ELF-1 (cell line): ENCODE measurements at regions not wholly inside any gene's neighbourhood (a gene's known extent, or its start where the extent isn't known, plus 50 kb on each side); places are given as distances from the start of the nearest gene placed in this dataset.

Experiments used
- DNase-seq: peaks from one replicate; pipeline ENCODE4 v3.0.0-alpha.2; 2016; ENCODE audit warnings: low read depth, low spot score

DNA sequence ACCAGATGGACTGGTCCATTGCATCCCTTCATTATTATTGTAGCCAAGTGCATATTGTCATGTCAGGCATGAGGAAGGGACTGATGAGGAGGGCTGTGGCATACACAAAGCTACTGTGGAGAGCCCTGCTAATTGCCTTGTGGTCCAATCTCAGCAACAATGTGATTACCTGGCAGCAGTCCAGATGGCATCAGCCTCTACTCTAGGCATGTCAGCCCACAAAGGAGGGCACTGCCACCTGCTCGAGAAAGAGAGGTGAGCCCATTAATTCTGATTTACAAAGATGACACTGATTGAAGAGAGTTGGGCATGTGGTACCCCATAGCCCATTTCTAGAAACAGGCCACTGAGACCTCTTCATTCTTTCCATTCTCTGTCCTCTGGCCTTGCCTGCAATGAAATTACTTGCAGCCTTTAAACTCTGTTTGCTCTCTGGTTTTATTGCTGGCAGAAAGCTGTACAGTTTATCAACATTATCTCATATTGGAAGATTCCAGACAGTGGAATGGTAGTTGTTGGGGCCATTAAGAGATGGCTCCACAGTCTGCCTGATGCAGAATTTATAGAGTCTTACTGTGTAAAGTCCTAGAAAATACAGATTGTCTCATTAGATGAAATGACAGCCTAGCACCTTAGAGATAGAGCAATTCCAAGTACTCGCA lies 307.7 kb downstream of the ARPP21 start:
- DNase-seq, result no peak

DNA sequence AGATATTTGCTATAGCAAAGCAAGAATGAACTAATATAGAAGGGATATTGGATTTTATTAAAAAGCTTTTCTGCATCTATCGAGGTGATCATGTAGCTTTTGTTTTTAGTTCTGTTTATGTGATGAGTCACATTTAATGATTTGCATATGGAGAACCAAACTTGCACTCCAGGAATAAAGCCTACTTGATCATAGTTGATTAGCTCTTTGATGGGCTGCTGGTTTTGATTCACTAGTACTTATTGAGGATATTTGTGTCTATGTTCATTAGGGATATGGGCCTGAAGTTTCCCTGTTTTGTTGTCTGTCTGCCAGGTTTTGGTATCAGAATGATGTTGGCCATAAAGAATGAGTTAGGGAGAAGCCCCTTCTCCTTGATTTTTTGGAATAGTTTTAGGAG lies 310.7 kb downstream of the ARPP21 start:
- no peak for DNase-seq

DNA sequence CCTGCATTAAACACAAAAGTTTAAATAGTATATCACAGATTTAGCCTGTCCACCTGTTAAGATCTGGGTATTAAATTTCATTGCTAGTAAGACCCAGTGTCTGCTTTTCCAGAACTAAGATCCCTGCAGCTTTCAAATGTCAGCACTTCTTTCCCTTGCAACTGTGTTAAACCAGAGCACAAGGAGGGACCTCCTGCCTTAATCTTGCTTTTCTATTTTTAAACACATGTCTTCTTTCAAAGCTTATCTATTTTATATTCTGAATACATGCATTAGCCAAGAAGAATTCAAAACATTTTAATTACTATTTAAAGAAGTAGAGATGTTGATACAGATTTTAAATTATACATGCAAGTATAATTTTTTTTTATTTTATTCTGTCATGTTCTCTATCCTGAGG lies 315.1 kb downstream of the ARPP21 start:
- DNase-seq, result no peak

DNA sequence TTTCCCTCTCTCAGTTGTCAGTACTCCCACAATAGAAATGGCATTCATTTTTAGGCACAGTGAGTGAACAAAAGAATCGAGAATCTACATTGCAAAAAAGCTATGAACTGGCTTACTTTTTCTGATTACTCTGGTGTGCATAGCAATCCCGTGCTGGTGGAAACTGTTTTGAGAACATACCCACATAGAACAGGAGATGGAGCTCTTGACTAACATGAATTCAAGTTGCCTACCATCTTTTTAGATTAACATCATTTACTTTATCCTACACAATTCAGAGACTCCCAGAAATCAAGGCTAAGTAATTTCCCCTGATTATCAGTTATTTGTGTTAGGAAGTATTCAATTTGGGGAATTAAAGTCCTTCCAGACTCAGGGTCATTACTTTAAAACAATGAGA lies 326.6 kb downstream of the ARPP21 start:
- no peak for DNase-seq

DNA sequence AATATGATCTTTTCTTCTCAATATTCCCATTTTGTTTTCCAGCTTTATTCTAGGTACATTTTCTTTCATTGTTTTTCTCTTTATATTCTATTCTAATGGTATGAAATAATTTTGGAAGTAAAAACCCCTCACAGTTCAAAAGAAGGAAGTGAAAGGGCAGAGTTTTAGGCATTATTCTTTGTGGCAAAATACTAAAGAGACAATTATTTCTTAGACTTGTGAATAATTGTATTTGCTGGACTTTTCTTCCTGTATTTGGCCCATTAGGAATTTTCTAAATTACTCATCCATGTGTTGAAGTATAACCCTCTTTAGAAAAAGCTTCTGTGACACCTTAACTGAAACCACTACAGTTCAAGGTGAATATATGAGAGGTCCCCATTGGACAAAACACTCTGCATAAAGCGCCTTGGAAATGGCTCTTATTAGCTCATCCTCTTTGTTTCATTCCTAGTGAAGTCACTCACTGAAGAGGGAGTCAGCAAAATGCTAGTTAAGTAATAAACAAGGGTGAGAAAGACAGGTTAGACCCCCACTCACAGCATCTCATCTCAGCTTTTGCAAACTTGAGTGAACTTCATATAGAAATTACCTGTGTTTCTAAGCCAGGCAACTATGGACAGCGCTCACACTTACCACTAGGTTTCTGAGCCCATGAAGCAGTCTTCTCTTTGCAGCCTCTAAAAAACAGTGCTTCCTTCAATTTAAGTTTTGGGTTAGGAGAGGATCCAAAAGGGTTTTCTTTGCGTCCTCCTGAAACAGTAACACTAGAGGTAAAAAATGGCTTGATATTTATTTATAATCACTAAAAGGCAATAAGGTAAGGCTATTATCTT lies 327.5 kb downstream of the ARPP21 start:
- DNase-seq, result no peak

- DNase-seq, result no peak
Observed at GRCh38 chr3:35968043-35968622, 328.8 kb downstream of the ARPP21 start.

DNA sequence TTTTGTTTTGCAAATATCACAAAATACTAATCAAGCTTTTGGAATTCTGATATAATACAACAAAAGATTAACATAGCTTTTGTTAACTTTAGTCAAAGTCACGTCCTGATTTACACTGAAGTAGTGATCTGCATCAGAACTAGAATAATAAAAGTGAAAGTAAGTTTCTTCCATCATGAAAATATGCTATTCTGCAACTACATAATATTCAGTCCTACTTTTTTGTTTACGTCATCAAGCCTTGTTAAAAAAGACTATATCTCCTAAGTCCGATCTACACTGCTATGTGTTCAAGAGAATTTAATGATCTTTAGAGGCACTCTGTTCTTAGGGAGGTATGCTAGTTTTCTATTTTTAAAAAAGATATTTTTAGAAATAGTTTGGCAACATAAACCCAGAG lies 330.1 kb downstream of the ARPP21 start:
- DNase-seq, result no peak

- no peak for DNase-seq
Observed at GRCh38 chr3:35970793-35971192, 331.5 kb downstream of the ARPP21 start.

GRCh38 chr3:35971686-35972085 lies 332.4 kb downstream of the ARPP21 start:
- no peak for DNase-seq

DNA sequence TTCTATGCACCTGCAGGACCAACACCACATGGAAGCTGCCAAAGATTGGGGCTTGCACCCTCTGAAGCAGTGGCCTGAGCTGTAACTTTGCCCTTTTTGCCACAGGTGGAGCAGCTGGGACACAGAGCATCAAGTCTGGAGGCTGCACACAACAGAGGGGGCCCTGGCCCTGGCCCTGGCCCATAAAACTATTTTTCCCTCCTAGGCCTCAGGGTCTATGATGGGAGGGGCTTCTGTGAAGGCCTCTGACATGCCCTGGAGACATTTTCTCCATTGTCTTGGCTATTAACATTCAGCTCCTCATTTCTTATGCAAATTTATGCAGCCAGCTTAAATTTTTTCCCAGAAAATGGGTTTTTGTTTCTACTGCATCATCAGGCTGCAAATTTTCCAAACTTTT lies 335.5 kb downstream of the ARPP21 start:
- peak; percentile 25 for DNase-seq

DNA sequence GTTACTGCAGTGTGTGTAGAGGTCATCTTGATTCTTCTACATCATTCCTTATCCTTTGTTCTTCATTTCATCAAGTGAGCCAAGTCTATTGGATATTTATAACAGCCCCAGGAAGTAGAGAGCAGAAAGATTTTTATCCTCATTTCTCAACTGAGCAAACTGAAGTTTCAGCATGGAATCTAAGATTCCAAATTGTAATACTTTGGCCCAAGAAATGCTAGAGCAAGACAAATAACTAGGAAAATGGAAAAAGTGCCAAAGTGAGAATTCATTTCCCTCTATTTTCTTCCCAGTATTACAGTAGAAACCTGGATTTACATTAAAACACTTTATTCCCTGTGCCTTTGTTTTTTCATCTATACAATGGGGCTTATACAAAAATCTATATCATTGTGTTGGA lies 346.8 kb downstream of the ARPP21 start:
- no peak for DNase-seq

- no peak for DNase-seq
Observed at GRCh38 chr3:35987386-35987785, 348.1 kb downstream of the ARPP21 start.

GRCh38 chr3:35992041-35992440 lies 352.7 kb downstream of the ARPP21 start:
- no peak for DNase-seq

GRCh38 chr3:36011791-36012190 lies 368.5 kb upstream of the STAC start:
- DNase-seq, result no peak

DNA sequence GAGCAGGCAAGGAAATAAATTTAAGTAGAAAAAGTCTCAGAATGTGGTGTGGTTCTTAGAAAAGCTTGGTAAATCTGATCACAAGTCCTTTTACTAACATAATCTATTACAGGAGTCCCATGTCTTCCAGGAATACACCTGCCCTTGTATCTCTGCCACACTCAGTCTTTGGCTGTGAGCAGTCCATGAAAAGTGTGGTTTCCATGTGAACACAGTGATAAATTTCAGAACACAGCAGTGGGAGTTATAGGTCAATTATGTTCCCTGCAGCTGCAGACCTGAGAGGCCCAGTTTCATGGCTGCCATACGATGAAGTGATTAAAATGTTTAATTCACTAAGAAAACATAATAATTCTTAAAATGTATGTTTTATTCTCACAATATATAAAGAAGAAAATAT lies 366.9 kb upstream of the STAC start:
- no peak for DNase-seq

- no peak for DNase-seq
Observed at GRCh38 chr3:36025232-36025631, 355.1 kb upstream of the STAC start.

DNA sequence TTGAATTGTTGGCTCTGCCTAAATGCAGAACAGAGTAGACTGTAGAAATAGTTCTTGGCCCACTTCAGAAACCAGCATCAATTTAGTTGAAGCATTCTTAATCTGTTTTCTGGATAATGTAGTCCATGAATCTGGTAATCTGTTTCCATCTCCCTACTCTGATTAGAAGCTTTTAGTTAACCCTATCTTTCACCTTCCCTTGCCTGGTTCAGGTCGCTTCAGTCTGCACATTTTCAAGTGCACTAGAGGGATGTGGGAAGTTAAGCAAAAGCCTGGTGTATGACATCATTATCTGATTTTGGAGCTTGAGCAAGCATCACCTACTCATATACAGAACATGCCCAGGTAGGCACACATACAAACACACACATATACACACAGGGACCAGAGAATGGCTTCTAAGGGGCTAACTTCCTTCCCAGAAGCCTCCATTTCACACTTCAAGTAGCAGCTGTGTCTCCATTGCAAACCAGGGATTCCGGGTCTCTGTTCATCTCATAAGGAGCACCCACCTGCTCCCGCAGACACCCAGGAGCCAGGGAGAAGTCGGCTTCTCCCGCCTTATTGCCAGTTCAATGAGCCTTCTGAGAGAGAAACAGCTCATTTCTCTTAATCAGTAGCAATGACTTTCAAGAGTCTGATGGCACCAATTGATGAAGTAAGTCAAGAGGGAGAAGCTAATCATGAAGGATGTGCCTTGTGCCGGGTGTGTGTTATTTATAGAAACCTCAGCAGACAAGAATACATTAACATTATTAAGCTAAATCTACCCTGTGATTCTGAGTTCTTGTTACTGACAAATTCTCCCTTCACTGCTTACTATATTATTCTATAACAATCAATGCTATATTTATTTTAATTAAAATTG lies 347.9 kb upstream of the STAC start:
- no peak for DNase-seq

DNA sequence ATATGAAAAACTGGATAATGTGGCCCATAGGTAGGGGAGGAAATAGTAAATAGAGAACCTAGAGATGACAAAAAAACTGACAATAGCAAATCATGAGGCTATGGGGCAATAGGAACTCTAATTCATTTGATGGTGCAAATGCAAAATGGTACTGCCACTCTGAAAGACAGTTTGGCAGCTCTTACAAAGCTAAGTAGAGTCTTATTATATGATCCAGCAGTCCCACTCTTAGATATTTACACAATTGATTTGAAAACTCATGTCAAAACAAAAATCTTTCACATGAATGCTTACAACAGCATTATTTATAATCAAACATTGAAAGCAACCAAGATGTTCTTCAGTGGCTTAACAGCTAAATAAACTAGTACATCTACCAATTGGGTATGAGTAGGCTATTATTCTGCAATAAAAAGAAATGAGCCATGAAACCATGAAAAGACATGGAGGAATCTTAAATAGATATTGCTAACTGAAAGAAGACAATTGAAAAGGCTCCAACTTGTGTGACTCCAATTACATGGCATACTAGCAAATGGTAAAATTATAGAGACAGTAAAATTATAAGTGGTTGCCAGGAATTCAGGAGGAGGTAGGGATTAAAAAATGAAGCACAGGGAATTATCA lies 321.8 kb upstream of the STAC start:
- no peak for DNase-seq

- DNase-seq, result no peak
Observed at GRCh38 chr3:36060950-36061349, 319.4 kb upstream of the STAC start.

- DNase-seq, result no peak
Observed at GRCh38 chr3:36063992-36064391, 316.3 kb upstream of the STAC start.

GRCh38 chr3:36065321-36065720 lies 315.0 kb upstream of the STAC start:
- DNase-seq, result no peak

GRCh38 chr3:36075491-36075890 lies 304.8 kb upstream of the STAC start:
- no peak for DNase-seq
